ENCODE measurements at regions not wholly inside any gene's neighbourhood (a gene's known extent, or its start where the extent isn't known, plus 50 kb on each side); places are given as distances from the start of the nearest gene placed in this dataset.

DNA sequence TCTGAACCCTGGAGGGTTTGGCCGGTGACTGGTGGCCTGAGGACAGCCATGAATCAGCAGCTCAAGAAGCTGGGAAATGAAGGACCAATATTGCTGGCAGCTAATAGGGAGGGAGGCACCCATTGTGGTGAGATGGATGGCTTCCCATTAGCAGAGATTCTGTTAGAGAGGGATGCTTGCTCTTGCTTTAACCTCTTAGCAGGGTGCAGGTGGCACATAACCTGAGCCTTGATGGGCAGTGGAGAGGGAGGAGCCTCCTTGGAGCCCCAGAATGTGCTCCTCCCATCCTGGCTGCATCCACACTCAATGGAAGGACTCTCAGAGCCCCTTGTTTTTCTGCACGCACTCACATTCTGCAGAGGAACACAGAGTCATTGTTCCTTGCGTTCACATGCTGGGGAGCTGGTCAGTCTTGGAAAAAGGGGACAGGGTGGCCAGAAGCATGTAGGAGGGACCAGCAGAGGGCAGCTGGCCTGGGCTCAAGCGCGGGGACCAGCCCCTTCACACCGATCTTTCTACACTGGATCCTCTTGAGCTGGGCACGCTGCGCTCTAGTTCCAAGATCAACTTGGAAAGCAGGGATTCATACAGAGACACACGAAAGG lies 161.8 kb downstream of the MED10 start:
- TF ChIP-seq TAF1 (IDR thresholded peaks at IDR 0.05; ENCODE audit: borderline replicate concordance, low read depth, low read length) (no peak), POLR2AphosphoS5 (IDR thresholded peaks at IDR 0.05; ENCODE audit: low read depth, low read length) (no peak)

All from GM12892 (cell line).